H1 (cell line): ENCODE measurements at regions not wholly inside any gene's neighbourhood (a gene's known extent, or its start where the extent isn't known, plus 50 kb on each side); places are given as distances from the start of the nearest gene placed in this dataset.

ENCODE experiments used
- EZH2 ChIP-seq: fragments of 200-600 bp; sonication (generic); IDR thresholded peaks from 2 replicates; pipeline ENCODE4 v1.7.1; 2012; ENCODE audit warnings: low read depth, mild to moderate bottlenecking, moderate library complexity, low read length, inconsistent platforms; ENCODE audit not compliant: severe bottlenecking
- POLR2AphosphoS5 ChIP-seq: IDR thresholded peaks from 2 replicates; pipeline ENCODE4 v1.6.1; 2011; ENCODE audit warnings: low read depth, low read length
- TF ChIP-seq, protein P1 (sequence below), 3 experiments: IDR thresholded peaks; 1 replicate in 2 of 3; 2 replicates in 1 of 3; pipeline versions ENCODE4 v1.5.1 to v1.6.1; 2011; ENCODE audit warnings: low read length in 3 of 3, mild to moderate bottlenecking in 3 of 3, inconsistent platforms in 2 of 3, low read depth in 1 of 3, moderate library complexity in 1 of 3; ENCODE audit not compliant: insufficient read depth in 1 of 3; ENCODE audit errors: control extremely low read depth in 1 of 3

DNA sequence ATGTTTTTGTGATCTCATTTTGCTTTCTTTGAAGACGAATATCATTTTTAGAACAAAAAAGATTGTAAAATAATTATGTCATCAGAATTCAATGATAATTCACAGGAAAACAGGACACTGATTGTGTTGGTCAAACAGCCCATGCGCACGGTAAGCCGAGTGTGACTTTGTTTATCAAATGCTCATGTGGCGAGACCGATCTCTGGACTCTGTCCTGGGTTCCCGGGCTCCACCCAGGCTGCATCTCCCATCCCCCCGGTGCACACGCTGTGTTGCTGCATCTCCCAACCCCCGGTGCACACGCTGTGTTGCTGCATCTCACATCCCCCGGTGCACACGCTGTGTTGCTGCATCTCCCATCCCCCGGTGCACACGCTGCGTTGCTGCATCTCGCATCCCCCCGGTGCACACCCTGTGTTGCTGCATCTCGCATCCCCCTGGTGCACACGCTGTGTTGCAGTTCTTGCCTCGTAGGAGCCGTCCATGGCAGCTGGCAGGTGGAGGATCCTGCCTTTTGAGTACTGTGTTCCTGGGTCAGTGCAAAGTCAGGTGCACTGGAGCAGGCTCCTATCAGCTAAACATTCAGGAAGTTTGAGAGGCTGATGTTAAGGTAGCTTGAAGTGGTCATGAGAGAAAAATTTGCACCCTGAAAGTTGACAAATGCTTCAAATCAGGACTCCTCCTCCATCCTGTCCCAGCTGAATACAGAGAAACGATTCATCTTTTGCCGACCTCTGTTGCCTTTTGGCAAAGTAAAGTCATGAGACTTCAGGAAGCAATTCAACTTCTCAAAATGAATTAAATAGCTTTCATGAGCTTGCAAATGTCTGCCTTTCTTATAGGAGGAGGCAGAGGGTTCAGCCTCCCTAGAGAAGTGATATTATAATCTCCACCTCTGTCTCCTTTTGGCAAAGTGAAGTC is 77.1 kb upstream of the FRMD1 start:
- TF ChIP-seq, protein P1, sequence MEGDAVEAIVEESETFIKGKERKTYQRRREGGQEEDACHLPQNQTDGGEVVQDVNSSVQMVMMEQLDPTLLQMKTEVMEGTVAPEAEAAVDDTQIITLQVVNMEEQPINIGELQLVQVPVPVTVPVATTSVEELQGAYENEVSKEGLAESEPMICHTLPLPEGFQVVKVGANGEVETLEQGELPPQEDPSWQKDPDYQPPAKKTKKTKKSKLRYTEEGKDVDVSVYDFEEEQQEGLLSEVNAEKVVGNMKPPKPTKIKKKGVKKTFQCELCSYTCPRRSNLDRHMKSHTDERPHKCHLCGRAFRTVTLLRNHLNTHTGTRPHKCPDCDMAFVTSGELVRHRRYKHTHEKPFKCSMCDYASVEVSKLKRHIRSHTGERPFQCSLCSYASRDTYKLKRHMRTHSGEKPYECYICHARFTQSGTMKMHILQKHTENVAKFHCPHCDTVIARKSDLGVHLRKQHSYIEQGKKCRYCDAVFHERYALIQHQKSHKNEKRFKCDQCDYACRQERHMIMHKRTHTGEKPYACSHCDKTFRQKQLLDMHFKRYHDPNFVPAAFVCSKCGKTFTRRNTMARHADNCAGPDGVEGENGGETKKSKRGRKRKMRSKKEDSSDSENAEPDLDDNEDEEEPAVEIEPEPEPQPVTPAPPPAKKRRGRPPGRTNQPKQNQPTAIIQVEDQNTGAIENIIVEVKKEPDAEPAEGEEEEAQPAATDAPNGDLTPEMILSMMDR (IDR thresholded peaks at IDR 0.05; ENCODE audit: control extremely low read depth in 1 of 3, insufficient read depth in 1 of 3, low read depth in 1 of 3, low read length in 3 of 3), result no peak
- TF ChIP-seq EZH2, result no peak
- TF ChIP-seq POLR2AphosphoS5, result no peak
